EH (cell line): ENCODE measurements at regions not wholly inside any gene's neighbourhood (a gene's known extent, or its start where the extent isn't known, plus 50 kb on each side); places are given as distances from the start of the nearest gene placed in this dataset.

Experiments used
- DNase-seq: peaks from one replicate; pipeline ENCODE4 v3.0.0-alpha.2; 2015; ENCODE audit warnings: low read depth

- DNase-seq = peak; percentile 1
Observed at GRCh38 chr3:162302983-162303624, 806.5 kb downstream of the OTOL1 start.

DNA sequence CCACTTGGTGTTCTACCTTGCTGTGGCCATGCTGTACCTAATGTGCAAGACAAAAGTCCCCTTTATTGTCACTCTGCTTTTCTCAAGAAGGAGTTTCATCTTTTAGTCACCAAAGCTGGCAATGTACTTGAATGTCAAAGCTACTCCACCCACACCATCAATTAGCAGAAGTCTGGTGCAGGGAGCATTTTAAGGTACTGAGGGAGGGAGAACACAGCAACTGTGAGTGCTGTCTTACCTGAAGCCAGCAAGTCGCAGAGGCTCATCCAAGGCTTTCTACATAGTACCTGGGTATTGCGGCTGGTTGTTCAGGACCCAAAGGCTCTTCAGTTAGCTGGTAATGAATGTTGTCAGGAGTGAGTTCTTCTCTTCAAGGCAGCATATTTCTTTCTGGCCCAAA is 820.4 kb downstream of the OTOL1 start:
- no peak for DNase-seq

- peak; percentile 4 for DNase-seq
Observed at GRCh38 chr3:162328649-162329048, 832.0 kb downstream of the OTOL1 start.

DNA sequence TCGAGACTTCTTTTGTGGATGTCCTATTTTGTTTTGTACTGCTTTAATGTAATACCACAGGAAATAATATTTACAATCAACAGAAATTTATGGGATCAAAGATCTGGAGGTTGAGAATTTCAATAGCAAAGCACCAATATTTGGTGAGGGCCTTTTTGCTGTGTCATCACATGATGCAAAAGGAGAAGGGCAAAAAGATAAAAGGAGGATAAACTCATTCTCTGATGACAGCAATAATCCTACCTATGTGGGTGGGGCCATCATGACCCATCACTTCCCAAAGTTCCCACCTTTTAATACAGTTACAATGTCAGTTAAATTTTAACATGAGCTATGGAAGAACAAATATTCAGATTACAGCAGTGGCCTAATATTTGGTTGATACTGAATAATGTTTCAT is 832.9 kb downstream of the OTOL1 start:
- DNase-seq = no peak

GRCh38 chr3:162332344-162332743 is 835.7 kb downstream of the OTOL1 start:
- no peak for DNase-seq

DNA sequence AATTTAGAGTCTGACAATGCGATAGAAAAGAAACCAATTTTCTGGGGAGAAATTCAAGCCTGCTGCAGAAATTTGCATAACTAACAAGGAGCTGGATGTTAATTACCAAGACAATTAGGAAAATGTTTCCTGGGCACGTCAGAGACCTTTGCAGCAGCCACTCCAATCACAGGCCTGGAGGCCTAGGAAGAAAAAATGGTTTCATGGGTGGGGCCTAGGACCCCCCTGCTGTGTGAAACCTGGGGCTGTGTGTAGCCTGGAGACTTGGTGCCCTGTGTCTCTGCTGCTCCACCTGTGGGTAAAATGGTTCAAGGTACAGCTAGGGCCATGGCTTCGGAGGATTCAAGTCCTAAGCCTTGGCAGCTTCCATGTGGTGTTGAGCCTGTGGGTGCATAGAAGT is 837.9 kb downstream of the OTOL1 start:
- DNase-seq = no peak

DNA sequence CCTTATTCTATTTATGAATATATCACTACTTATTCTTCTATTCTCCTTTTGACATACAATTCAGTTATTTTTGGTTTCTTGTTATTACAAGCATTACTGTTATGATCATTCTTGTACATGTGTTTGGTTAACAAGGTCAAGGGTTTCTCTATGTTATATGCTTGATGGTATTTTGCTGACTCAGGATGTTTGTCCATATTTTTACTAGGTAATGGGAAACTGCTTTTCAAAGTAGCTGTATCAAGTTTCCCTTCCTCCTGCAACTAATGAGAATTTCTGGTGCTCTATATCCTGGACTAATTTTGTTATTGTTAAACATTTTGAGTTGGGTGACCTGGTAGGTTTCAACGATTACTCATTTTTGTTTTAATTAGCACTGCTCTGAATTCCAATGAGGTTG is 841.0 kb downstream of the OTOL1 start:
- DNase-seq = peak; percentile 33

DNA sequence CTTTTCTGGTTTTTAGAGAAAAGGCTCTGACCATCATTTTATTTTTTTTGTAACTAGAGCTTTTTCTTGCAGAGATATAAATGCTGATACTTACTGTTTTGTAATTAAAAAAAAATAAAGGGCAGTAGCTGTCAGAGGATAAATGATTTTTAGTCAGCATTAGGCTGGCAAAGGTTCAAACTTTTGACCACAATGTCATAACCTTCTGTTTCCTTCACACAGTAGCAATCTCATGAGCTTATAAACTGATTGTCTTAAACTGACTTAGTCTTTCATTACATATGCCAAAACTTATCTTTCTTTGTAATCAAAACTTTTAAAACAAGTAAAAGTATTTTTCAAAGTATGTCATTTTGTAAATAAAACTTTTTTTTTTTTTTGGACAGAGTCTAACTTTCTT is 841.9 kb downstream of the OTOL1 start:
- DNase-seq = peak; percentile 53

- DNase-seq = no peak
Observed at GRCh38 chr3:162348912-162349311, 852.3 kb downstream of the OTOL1 start.

GRCh38 chr3:162353414-162353813 is 856.8 kb downstream of the OTOL1 start:
- DNase-seq = no peak

- DNase-seq = peak; percentile 82
Observed at GRCh38 chr3:162354356-162354755, 857.7 kb downstream of the OTOL1 start.

GRCh38 chr3:162365066-162365719 is 868.6 kb downstream of the OTOL1 start:
- no peak for DNase-seq

DNA sequence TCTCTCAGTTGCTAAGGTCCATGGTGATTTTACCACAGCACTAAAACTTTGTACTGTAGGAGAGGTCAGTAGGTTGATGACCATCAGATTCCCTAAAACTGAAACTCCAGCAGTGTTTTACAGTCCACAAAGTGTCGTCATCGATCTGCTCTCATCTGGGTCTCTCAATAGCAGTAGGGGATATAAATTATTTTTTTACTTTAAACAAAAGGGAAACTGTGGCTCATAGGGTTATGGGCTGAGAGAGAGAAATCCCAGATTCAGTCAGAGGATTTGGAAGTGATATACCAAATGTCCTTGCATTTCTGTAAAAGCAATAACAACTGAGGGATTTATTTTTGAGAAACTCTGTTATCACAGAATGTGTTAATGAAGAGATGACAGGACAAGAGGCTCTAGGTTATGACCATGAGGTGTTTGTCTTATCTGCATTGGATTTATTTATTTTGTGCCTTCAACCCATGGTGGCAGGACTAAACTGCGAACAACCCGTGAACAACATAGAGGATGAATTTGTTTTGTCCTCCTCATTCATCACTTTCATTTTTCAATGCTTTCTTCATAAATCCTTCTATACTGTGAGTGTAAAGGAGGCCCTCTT is 869.7 kb downstream of the OTOL1 start:
- DNase-seq = no peak

GRCh38 chr3:162367429-162368260 is 871.0 kb downstream of the OTOL1 start:
- DNase-seq = no peak

DNA sequence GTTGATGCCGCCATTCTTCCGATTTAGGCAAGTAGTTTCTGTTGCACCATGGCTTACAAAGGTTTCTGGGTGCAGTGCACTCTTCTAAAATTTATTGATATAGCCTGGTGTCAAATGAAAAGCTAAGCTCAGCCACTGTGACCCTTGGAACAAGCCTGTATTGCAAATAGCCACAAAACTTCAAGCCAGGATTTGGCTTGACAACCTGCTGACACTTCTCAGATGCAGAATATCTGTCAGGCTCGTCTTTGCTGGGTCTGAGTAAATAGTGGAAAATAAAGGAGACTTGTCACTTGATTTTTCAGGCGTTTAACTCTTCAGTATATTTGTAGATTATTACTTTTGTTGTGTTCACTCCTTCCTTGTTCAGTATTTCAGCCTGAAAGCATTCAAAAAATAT is 871.8 kb downstream of the OTOL1 start:
- DNase-seq = no peak

DNA sequence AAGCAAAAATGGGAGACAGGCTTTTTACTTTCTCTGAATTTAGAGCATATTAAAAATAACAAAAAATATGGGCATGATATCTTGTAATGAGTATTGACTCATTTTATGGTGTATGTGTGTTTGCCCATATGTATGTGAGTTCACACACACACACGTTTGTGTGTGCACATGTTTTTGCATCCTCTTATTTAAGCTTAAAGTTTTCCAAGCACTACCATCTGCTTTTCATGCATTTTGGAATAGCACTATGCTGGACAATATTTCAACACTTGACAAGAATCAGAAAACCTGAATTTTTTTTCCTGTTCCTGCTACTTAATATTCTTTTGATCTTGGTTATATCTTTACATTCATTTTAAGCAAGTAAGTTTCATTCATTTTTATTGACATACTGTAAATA is 872.7 kb downstream of the OTOL1 start:
- DNase-seq = no peak

- DNase-seq = no peak
Observed at GRCh38 chr3:162370141-162370540, 873.5 kb downstream of the OTOL1 start.

DNA sequence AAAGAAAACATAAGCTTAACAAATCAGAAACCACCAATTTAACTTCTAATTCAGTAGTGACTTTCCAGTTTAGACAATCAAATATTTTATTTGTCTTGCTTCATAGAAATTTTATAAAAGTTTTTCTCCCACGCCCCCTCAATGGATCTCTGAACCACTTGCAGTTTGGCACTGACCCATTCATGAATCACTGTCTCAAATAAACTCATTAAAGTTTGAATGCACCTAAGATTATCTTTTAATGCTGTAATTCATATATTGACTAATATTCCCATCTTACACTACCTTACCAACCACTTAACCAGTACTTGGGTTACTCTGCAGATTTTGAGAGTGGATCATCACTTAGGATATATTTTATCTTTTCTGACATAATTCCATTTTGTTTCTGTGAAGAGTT is 880.2 kb downstream of the OTOL1 start:
- peak; percentile 36 for DNase-seq

GRCh38 chr3:162377608-162378007 is 881.0 kb downstream of the OTOL1 start:
- no peak for DNase-seq

GRCh38 chr3:162385387-162385786 is 888.8 kb downstream of the OTOL1 start:
- no peak for DNase-seq

DNA sequence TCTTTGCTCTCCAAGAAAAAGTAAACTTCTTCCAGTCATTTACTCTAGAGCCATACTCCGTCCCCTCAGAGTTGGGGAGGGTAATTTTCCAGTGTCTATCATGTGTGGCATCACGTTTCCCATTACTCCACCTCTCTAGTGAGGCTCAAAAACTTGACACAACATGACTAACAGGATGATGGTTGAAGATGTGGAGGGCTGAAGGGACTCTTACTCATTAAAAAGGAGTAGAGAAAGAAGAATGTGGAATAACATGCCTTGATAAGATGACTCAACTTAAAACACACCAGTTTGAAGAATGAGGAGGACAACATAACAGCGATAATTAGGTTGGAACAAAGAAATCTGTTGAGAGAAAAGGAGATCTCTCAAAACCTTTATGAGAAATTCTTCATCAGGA is 894.3 kb downstream of the OTOL1 start:
- peak; percentile 90 for DNase-seq

DNA sequence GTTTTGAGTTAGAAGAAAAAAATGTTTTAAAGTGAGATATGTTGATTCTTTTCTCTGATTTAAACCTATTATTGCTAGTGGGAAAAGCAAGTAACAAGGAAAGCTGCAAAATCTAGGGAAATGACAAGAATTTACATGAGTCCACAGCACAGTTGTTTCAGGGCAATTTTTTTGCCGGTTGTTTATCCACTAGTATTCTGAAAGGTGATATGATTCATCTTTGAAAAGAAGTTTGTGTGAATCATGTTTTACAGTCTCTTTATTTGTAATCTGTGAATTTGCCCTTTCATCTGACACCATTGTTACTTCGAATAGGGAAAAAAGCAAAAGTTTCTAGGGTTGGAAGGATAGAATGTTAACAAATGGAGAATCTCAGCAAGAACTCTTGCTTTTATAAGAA is 894.7 kb downstream of the OTOL1 start:
- DNase-seq = peak; percentile 69

DNA sequence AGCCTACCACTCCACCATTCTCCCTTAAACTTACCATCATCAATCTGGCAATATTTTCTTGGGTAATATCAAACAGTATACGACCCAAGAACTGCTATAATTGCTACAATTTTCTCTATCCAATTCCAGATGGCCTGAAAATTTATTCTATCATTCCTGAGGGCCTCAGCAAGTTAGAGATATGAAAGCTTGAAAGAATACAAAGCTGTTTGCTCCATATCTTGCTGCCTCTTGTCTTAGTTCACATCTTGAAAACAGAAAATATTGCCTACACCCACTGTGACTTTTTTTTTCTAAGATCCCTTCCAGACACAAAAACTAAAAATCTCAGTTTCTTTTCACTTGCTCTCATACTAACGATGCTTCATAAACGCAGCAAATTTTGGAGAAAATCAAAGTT is 898.9 kb downstream of the OTOL1 start:
- DNase-seq = no peak
